GM21515 (cell line): ENCODE measurements at regions not wholly inside any gene's neighbourhood (a gene's known extent, or its start where the extent isn't known, plus 50 kb on each side); places are given as distances from the start of the nearest gene placed in this dataset.
"Not testable (repeated sequence)": the region's sequence is repeated elsewhere in the genome, so short reads cannot be mapped to it uniquely, and the experiment has no call there.

ENCODE experiments used
- ATAC-seq: cut with Tn5 transposase; IDR thresholded peaks from one replicate; pipeline ENCODE4 v1.9.1; 2021; ENCODE audit not compliant: unreplicated experiment

DNA sequence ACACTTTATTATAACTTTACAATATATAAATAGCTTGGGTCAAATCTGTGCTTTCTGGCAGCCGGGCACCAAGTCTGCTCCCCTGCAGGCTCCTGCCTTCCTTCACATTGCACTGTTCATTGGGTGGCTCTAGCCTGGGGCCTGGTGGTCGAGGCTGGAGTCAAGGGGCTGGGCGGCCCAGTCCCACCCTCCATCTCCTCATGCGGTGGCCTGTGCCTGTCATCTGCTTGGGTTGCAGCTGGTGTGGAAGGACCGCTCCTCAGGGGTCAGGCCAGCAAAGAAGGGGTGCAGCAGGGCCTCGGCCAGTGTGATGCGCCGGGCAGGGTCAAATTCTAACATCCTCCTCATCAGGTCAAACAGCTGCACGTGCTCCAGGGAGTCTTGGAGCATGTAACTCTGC, 106.7 kb upstream of the SLC24A2 start:
- not testable (repeated sequence) for ATAC-seq

DNA sequence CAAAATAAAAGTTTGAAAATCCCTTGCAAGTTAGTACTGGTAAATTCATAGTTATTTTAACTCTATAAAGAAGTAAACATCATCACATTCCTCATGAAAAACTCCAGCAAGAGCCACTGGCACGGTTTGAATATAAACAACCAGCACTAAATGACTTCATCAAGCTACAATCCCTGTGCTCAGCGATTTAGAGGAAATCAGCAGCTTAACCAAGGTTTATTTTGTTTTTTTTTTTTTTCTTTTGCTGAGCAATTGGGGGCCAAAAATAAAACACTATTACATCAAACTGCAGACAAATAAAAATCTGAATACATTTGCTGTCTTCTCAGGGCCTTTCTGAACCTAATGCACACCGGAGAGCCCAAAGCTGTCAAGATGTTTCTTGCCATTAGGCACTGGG, 106.2 kb upstream of the SLC24A2 start:
- no peak for ATAC-seq

DNA sequence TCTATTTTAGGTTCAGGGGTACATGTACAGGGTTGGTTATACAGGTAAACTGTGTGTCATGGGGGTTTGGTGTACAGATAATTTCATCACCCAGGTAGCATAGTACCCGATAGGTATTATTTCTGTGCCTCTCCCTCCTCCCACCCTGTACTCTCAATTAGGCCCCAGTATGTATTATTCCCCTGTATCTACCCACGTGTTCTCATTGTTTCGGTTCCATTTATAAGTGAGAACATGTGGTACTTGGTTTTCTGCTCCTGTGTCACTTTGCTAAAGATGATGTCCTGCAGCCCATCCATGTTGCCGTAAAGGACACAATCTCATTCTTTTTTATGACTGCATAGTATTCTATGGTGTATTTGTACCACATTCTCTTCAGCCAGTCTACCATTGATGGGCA, 96.8 kb upstream of the SLC24A2 start:
- ATAC-seq = no peak

DNA sequence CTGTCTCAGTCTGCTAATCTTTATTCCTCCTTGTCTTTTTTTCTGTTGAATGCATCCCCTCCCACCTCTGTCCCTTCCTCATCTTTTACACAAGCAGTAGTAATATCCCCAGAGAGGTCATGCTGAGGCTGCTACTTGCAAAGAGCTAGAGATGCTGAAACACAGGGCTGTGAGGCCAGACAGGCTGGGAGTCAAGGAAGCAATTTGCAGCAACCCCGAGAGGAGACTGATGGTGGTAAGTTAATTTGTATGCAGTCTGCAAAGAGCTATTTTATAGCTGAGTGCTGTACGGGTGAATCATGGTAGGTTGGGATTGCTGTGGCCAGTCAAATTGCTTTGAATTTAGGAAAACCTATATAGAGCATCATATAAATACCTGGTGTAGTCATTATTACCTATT, 90.2 kb upstream of the SLC24A2 start:
- ATAC-seq = no peak

DNA sequence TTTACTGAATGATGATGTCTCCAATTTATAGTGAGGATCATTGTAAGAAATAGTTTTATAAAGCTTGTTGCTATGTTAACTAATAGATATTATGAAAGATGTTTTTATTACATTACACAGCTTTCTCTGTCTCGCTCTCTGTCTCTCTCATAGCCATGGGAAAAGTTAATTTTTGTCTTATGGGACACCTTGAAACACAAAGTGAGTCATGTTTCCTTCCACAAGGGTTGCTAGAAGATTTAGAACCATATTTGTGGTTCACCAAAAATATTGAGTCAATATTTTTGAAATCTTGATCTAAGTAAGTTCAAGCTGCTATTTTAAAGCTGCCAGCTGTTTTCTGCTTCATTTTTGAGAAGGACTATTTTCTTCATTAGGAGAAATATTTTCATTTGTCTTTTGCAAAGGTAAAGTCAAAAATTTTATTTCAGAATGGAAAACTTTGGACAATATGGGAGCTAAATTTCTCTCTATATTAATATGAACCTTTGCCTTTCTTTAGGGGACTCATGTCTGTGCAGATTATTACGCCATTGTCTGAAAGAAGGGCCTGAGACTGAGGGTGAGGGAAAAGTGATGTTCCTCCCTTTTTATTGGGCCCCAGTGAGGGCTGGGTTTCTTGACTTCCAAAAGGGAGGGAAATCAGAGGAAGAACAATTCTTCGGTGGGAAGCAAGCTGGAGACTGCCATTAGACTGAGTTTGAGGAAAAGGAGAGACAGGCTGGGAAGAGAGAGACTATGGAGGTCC, 87.9 kb upstream of the SLC24A2 start:
- ATAC-seq = no peak

DNA sequence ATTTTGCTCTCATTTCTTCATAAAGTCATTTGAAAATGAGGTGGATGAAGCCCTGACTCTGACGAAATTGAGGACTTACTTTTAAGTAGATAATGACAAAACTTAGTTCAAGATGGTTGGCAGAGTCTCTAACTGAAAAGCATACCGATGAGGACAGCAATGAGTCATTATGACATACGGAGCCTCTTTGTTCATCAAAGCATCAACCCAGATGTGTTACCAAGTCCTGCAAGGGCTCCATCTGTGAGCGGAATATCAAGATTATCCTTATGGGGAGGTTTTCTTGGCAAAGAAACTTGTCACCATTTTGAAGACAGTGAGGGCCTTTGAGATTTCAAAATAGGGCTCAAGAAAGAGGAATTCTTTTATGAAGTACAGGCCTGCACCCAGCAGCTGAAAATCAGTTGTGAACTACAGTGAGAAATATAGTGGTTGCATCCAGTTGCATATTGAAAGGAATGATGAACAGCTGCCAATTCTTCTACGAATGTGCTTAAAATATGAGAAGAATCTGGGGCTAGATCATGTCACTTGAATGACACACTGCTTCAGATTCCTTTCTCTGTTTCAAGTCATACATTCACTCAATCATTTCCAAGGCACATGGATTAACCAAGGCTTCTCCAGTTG, 86.6 kb upstream of the SLC24A2 start:
- ATAC-seq = no peak

DNA sequence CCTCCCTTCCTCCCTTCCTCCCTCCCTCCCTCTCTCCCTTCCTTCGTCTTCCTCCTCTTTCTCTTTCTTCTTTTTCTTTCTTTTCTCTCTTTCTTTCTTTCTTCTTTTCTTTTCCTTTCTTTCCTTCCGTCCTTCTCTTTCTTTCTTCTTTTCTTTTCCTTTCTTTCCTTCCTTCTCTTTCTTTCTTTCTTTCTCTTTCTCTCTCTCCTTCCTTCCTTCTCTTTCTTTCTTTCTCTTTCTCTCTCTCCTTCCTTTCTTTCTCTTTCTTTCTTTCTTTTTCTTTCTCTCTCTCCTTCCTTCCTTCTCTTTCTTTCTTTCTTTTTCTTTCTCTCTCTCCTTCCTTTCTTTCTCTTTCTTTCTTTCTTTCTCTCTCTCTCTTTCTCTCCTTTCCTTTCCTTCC, 84.4 kb upstream of the SLC24A2 start:
- ATAC-seq = not testable (repeated sequence)

DNA sequence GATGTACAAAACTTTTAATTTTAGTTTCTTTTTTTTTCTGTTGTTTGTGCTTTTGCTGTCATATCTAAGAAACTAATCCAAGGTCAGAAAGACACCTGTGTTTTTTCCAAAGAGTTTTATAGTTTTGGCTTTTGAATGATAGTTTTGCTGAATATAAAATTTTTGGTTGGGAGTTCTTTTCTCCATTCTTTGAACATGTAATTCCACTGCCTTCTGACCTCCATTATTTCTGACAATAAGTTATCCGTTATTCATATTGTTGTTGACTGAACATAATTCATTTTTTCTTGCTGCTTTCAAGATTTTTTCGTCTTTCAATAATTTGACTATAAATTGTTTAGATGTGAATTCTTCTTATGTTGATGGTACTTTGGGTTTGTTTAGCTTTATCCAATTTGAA, 82.2 kb upstream of the SLC24A2 start:
- ATAC-seq = no peak

DNA sequence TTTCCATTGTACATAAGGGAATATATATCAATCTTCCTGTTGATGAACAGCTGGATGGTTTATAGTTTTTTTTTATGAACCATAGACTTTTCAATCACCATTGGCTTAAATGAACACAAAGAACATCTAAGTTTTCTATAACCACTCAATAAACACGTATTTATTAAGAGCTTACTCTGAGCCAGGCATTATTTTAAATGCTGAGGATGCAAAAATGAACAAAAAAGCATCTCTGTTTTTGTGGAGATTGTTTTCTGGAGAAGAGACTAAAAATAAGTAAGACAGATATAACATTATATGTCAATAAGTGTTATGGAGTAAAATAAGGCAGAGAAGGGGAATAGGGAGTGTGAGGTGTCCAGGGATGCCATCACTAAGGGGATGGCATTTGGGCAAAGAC, 52.1 kb upstream of the SLC24A2 start:
- no peak for ATAC-seq
